Ecto neural progenitor cell (in vitro differentiated cells): ENCODE measurements at regions not wholly inside any gene's neighbourhood (a gene's known extent, or its start where the extent isn't known, plus 50 kb on each side); places are given as distances from the start of the nearest gene placed in this dataset.

Experiments
- DNase-seq: peaks from one replicate; pipeline ENCODE4 v3.0.0-alpha.2; 2018; ENCODE audit warnings: low spot score

DNA sequence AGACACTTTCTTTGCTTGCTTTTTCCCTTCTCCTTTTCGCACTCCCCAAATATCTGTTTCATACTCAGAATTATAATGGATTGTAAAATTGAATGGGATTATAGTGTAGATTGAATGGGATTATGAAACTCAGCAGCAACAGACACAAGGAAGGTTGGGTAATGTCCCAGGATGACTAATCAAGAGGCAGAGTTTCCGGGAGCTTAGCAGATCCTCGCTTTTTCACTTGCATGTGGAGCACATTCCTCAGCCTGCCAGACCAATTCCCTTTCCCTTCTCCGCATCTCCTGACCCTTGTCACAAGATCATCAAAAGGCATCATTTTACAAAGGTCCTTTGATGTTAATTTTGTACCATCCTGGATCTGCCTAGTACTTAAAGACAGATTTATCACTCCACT is 55.1 kb upstream of the SLC1A1 start:
- no peak for DNase-seq

DNA sequence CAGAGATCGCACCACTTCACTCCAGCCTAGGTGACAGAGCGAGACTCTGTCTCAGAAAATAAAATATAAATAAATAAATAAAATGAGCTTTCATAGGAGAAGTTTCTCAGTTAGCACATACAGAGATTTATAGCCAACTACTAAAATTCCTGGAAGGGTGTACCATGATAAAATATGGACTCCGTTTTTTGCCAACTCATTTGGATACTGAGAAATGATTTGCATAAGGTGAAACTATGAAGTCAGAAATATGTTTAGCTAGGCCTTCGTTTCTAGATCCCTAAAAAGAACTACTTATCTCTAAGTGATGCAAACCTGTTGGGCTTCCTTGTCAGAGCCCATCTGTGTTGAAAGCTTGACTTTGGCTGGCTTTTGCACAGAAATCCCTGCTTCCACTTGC is 56.9 kb upstream of the SLC1A1 start:
- no peak for DNase-seq

DNA sequence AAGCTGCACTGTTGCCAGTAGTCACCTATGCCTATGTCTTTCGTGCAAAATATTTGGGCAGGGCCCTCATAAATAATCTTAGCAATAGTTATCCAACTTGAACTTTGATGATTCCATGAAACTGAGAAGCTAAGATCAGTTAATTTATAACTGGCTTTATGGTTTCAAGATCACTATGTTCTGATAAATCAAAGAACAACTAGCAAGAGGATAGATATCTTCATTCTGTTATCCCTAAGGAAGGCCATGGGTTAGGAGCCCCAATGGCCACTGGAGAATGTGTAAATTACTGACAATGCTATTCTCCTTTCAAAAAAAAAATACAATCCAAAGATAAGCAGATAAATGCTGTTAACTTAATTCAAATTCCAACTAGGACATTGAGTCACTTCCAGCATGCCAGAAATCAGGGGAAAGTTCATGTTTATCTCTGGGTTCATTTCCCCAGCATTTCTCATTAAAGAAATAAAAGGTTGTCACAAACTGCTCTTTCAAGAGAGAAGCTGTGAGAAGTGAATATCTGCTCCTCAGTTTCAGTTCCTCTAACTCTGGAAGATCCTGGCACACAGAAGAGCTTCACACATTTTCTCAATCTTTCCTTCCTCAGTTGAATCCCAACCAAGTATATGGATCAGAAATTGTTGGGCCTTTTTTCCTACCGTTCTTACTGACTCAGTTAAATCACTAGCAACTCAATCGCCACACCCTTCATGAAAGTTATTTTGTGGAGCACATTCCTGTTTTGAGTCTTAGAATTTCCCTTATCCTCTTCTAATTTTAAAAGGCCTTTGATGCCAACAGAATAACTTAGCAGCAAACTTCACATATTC is 59.6 kb upstream of the SLC1A1 start:
- no peak for DNase-seq

DNA sequence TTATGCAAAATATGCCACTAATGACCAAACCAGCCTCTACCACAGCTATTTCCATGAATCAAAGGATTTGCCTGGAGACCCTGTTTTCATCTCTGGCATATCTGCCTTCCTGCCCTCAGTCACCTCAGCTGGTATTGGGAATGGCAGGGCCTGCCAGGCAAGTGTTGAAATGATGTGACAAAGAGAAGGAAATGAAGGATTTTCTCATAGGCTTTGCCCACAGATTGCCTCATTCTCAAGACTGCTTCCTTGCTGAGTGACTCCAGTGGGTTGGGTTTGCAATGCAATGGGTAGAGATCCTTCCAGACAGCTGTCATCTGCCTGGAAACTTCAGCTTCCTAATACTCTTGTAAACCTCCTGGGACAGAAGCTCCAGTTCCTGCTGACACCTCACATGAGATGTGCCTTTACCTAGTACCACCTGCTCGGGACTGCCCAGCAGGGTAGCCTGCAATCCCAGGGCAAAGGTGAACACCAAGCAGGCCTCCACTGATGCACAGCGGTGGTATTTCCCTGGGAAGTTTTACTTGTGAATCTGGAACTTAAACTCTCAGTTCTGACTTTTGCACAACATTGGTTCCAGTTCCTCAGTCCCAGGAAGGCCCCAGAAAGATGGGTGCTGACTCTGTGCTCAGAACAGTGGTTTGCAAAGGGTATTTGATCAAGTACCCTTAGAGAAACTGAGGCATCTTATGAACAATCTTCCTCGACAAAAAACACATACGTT is 64.8 kb upstream of the SLC1A1 start:
- DNase-seq, result no peak

DNA sequence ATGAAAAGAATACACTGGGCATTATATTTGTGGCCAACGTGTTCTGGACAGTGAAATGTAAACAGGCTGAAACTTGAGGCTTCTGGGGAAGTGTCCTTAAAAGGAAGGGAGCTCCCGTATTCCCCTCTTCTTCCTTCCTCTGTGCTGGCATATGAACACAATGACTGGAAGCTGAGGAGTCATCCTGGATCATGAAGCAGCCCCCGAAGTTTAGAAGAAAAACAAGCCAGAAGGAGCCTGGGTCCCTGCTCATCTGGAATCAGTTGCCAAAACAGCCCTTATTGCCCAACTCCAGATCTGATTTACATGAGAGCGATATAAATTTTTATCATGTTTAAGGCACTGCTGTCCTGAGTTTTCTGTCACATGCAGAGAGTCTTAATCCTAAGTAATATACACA is 65.4 kb upstream of the SLC1A1 start:
- DNase-seq, result no peak

DNA sequence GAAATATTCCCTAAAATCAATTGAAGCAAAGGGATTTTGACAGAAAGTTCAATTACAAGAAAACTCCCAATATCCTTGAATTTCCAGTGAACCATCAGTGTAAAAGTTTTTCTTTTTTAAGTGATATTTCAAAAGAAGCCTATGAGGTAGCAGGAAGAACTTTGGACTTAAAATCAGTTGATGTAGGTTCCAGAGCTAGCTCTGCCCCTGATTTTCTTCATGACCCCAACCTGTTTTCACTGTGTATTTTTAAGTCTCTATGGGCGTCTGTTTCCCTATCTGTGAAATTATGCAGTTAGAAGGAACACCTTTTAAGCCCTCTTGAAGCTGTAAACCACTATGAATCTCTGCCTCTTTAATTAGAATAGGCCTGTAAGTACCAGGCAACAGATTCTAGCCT is 66.2 kb upstream of the SLC1A1 start:
- DNase-seq, result no peak

DNA sequence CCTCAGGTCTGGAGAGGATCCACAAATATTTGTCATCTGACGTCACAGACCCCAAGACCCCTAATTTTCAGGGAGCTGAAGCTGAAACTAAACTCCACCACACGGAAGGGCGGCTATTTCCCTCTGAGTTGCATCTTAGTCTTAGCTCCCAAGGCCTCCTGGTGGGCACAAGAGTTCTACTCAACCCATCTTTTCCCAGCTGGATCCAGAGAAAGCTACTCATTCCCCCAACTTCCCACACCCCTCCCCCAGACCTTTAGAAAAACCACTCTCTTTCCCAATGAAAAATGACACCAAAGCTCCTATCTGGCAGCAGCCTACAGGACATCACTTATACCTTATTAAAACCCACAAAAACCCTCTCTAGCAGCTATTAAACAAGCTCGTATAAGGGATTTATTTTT is 67.1 kb upstream of the SLC1A1 start:
- DNase-seq, result no peak

DNA sequence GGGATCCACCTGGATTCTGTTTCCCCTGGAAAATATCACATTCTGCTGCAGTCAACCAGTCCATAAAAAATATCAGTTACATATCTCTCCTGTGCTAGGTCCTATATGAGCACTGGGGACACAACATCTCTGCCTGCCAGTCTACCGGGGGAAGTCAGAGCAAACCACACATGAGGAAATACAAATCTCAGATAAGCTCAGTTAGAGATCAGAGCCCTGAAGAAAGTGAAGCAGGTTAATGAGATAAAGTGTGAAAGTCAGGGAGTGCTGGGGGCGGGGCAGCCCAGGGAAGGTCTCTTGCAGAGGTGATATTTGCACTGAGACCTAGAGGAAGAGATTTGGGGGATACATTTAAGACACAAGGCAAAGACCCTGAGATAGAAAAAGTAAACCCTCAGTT is 67.8 kb upstream of the SLC1A1 start:
- DNase-seq, result no peak

DNA sequence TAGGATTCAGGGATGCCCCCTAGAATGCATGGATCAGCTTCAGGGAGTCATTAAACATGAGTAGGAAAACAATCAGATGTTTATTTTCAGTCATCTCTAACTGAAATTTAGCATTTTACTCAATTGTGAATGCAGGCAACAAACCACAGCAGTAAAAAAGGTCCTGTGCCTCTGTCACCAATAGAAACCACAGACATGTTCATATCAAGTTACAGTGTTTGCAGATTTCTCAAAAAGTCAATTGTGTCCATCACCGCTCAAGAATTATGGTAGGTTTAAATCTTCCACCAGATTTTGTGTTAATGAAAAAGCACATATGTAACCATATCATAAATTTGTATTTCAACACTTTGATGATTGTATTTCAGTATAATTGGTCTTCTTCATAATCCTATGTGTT is 68.4 kb upstream of the SLC1A1 start:
- no peak for DNase-seq

DNA sequence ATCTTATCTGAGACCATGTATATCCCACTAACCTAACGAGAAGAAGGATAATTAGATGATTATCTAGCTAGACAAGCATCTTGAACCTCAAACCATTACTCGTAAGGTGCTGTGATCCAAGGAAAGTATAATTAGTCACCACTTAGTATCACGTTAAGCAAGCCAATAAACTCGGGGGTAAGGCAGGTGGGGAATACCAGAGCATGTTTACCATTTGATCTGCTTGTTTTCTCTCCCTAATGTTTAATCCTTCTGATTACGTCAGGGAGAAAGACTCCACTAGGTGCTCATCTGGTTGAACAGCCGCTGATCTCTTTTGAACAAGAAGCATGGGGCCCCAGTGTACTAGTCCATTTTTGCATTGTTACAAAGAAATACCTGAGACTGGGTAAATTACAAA is 69.9 kb upstream of the SLC1A1 start:
- no peak for DNase-seq

DNA sequence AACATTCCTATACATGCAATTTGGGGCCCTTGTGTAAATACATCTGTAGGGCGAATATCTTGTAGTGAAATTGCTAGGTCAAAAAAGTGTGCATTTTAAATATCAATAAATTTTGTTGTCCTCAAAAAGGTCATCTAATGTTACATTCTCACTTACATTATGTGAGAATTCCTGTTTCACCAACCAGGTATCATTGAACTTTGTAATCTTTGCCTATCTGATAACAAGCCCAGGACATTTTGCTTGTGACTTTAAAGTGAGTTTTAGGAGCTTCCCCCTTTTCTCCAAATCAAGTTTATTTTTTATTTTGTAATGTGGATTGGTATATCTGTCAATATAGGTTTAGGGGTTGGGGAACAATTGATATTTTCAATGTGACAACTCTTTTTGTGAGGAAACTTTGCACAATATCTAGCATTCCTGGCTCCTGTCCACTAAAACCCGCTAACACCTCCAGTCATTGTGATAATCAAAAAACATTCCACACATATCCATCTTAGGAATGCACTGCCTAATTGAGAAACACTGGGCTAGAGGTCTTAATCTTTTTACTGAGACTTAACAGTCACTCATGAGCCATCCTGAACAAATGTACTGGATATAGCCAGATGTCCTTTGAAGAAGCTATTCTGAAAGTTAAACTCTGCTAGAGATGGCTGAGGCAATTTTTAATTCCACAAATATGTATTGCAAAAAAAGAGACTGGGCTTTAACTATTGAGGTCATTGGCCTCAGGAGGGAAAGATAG is 72.5 kb upstream of the SLC1A1 start:
- no peak for DNase-seq

DNA sequence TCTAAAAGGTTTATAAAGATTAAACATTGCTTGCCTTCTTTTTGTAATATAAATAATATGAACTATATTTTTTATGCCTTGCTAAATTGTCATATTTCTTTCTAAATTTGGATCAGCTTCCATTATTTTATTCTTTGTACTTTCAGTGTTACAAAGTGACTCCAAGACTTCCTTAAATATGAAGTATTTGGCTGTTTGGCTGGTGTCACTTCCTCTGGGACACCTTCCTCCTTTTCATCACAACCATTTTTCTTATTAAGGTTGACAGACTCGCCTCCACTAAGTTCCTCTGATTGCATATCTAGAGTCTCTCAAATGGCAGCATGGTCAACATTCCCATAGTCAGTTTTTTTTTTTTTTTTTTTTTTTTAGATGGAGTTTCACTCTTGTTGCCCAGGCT is 73.8 kb upstream of the SLC1A1 start:
- DNase-seq, result no peak

DNA sequence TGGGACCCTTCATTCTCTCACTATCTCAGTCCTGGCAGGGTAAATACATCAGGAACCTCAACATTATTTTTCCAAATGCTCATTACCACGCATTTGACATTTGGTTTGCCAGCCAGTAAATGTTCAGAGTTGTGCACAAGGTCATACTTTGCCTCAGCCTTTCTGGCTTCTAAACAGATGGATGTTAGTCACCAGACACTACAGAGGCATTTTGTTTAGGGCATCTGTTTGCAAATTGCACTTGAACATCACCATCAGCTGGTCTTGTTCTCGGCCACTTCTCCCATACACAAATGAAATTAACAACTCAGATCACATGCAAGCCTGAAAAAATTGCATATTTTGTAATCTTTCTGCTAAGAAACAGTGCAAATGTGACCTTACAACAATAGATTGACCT is 75.0 kb upstream of the SLC1A1 start:
- DNase-seq, result no peak

DNA sequence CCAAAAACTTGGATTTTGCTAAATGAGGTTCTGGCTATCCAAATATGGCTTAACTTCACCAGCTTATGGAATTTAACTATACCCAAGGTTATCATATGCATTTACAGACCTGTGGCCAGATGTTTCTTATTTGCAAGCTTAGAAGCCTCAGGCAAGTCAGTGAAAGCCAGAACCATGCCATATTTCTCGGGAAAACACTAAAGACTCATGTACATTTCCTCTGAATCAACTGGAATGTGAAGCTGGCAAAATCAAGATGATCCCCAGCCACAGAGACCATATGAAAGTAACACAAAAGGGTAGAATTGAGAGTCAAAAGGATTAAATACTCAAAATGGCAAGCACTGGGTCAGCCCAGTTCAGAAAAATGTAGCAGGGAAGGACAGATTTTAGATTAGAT is 76.4 kb upstream of the SLC1A1 start:
- DNase-seq, result no peak

DNA sequence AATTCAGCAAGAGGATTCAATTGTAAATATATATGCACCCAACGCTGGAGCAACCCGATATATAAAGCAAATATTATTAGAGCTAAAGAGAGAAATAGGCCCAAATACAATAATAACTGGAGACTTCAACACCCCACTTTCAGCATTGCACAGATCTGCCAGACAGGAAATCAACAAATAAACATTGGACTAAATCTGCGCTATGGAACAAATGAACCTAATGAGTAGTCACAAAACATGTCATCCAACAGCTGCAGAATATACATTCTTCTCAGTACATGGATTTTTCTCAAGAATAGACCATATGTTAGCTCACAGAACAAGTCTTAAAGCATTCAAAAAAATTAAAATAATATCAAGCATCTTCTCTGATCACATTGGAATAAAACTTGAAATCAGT is 86.1 kb upstream of the SLC1A1 start:
- DNase-seq, result no peak

DNA sequence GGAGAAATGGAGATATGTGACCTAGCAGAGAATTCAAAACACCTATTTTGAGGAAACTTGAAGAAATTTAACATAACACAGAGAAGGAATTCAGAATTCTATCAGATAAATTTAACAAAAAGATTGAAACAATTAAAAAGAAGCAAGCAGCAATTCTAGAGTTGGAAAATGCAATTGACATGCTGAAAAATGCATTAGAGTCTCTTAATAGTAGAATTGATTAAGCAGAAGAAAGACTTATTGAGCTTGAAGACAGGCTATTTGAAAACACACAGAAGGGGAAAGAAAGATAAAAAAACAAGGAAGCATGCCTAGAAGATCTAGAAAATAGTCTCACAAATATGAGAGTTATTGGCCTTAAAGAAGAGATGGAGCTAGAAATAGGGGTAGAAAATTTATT is 87.8 kb upstream of the SLC1A1 start:
- no peak for DNase-seq

DNA sequence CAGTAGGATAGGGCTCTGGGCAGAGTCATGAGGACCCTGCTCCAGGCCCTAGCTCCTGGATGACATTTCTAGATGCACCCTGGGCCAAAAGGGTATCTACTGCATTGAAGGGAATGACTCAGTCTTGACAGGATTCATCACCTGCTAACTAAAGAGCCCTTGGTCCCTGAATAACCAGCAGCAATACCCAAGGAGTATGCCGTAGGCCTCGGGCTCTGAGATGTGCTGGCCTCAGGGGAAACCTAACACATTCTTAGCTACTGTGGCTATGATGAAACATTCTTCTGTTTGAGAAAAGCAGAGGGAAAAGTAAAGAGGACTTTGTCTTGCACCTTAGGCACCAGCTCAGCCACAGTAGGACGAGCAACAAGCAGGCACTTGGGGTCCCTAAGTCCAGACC is 89.5 kb upstream of the SLC1A1 start:
- DNase-seq, result no peak

DNA sequence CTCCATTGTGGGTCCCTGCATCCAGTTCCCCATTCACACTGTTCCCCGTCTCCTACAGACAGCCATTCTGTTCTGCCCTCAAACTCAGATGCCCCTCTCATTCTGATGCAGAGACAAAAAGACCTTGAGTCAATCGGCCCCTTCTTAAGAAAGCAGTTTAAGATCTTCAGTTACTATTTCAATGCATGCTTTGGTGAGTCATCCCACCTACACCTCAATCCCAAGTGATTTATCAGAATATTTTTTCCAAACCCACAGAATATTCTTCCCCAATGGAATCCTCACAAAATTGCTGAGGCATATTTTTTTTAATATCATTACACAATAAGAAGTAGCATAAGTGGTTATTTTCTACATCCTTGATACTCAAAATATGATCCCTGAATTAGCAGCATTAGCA is 92.4 kb upstream of the SLC1A1 start:
- no peak for DNase-seq

DNA sequence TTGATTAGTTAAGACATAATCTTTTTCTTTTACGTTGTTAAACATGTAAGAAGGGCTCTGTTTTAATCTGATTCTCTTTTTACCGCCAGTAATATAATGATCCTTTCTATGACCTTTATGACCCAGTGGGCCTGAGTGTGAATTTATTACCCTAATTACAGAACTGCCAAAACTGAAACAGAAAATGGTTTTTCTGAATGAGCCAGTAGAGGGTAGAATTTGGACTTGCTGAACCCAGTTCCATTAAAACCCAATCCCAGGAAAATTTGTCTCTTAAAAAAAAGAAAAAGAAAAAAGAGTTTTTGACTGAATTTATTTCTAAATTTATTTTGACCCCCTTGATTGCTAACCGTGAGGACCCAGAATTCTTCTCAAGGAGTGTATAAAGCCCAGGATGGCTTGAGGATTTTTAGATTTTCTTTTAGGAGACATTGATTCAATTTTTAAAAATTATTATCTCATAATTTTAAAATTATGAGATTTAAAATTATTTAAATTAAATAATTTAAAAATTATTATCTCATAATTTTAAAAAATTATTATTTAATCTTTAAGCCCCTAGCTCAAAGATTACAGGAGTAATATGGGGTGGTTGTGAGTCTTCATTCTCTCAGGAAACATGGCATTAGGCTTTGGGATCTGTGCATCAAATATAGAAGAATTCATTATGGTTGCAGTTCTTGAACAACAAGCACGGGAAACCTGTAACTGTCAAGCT is 94.1 kb upstream of the GLIS3 start:
- DNase-seq, result no peak

DNA sequence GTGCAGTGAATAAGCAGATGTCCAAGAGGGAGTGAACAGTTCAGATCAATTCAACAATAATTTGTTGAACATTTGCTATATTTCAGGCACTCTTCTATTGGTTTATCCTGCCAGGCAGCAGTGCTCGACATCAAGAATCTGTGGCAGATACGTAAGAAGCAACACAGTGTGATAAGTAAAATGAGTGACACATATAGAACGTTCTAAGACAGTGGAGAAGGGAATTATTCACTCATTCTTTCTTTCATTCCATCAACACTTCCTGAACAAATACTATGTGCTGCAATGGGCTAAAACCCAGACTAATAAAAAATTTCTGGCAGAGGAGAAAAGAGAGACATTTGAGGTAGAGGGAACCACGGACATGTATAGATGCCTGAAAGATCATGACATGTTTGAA is 89.9 kb upstream of the GLIS3 start:
- DNase-seq, result no peak

DNA sequence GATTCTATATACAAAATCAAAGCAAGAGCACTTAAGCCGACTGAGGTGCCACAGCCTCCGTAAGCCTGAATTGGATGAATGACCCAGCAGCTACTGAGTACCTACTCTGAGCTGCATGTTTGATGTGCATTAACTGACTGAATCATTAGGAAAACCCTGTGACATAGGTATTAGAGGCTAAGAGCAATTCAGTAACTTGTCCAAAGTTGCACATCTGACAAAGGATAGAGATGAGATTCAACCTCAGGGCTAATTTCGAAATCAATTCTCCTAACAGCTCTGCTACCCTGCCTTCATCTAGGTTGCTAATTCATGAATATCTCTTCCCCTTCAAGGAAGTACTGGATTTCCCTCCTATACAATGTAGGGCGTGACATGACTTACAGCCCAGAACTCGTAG is 89.1 kb upstream of the GLIS3 start:
- no peak for DNase-seq

DNA sequence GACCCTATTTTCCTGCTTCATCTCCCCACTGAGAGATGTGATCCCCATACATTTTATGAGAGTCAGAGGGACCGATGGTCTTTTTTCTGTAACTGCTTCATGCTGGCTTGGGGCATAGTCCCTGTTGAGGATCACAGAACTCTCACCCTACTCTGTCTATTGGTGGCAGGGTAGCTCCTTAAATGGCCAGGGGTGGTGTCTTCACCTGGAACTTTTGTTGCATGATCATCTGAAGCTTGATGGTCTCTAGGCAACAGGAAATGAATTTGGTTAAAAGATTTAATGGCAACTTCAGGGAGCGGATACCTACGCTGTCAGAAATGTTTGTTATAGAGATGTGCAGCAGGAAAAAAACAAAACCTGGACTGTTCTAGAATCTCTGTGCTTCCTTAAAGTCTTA is 87.0 kb upstream of the GLIS3 start:
- DNase-seq, result no peak

DNA sequence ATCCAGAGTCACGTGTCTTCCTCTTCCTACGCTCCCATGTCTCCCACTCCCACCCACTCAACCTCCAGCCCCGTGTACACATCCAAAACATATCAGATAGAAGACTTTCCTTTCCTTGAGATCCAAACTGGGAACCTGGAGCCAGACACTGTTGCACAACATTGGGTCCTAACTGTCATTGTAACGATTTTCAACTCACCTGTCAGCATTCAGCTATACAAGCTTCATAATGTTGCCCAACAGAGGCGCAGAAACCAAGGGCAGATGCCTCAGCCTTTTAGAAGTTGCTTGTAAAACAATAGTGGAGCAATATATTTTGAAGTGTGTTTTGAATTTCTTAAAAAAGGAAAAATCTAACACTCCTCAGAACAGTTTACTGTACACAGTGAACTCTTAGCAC is 84.9 kb upstream of the GLIS3 start:
- no peak for DNase-seq
